Dendritic cell treated with granulocyte-macrophage colony-stimulating factor and Interleukin-4, amounts not matched to agents 40 ng/mL and 50 ng/mL, for 4 days (primary cell): ENCODE measurements at regions not wholly inside any gene's neighbourhood (a gene's known extent, or its start where the extent isn't known, plus 50 kb on each side); places are given as distances from the start of the nearest gene placed in this dataset.

Experiments used
- H3K27ac Mint-ChIP-seq: one replicate; pipeline ENCODE4 v1.8.0; 2022; ENCODE audit warnings: mild to moderate bottlenecking, mixed read lengths
- H3K27me3 Mint-ChIP-seq: one replicate; pipeline ENCODE4 v1.8.0; 2022; ENCODE audit warnings: mild to moderate bottlenecking, mixed read lengths
- H3K36me3 Mint-ChIP-seq: one replicate; pipeline ENCODE4 v1.8.0; 2022; ENCODE audit warnings: low read depth, mixed read lengths
- H3K4me1 Mint-ChIP-seq: one replicate; pipeline ENCODE4 v1.8.0; 2022; ENCODE audit warnings: low read depth, mixed read lengths
- H3K4me3 Mint-ChIP-seq: one replicate; pipeline ENCODE4 v1.8.0; 2022; ENCODE audit warnings: mild to moderate bottlenecking, moderate library complexity, mixed read lengths
- H3K9me3 Mint-ChIP-seq: one replicate; pipeline ENCODE4 v1.8.0; 2022; ENCODE audit warnings: mixed read lengths
- intact Hi-C: fragments of 100-400 bp; cut with micrococcal nuclease; formaldehyde crosslinking; loops from one replicate; pipeline ENCODE4 v1.15.0; 2022

- Mint-ChIP-seq H3K4me3 (no peak overlapping the region), H3K27ac (no peak overlapping the region), H3K4me1 (no peaks in the 10 kb centered on the region), H3K9me3 (peaks cover 17% of the 10 kb centered on the region), H3K27me3 (no peaks in the 10 kb centered on the region), H3K36me3 (no peaks in the 10 kb centered on the region)
- intact Hi-C loops = no loop called here
Measured at GRCh38 chr3:95418251-95418650, 1355.4 kb downstream of the NSUN3 start.

GRCh38 chr3:95424279-95424678 lies 1361.4 kb downstream of the NSUN3 start:
- H3K4me1 Mint-ChIP-seq = no peaks in the 10 kb centered on the region
- H3K9me3 Mint-ChIP-seq = peaks cover 18% of the 10 kb centered on the region
- intact Hi-C loops = no loop called here
- no peak overlapping the region for H3K27ac Mint-ChIP-seq
- no peak overlapping the region for H3K4me3 Mint-ChIP-seq
- H3K36me3 Mint-ChIP-seq = no peaks in the 10 kb centered on the region
- H3K27me3 Mint-ChIP-seq = no peaks in the 10 kb centered on the region

GRCh38 chr3:95434491-95434890 lies 1371.6 kb downstream of the NSUN3 start:
- intact Hi-C loops = no loop called here
- Mint-ChIP-seq H3K4me3 (no peak overlapping the region), H3K27ac (no peak overlapping the region), H3K4me1 (no peaks in the 10 kb centered on the region), H3K27me3 (no peaks in the 10 kb centered on the region), H3K9me3 (peaks cover 5% of the 10 kb centered on the region), H3K36me3 (no peaks in the 10 kb centered on the region)

- Mint-ChIP-seq H3K27me3 (no peaks in the 10 kb centered on the region), H3K36me3 (no peaks in the 10 kb centered on the region)
- intact Hi-C loops = no loop called here
Measured at GRCh38 chr3:95437409-95437808, 1374.5 kb downstream of the NSUN3 start.

GRCh38 chr3:95438274-95438673 lies 1375.4 kb downstream of the NSUN3 start:
- H3K27me3 Mint-ChIP-seq = no peaks in the 10 kb centered on the region
- no peaks in the 10 kb centered on the region for H3K4me1 Mint-ChIP-seq
- no peak overlapping the region for H3K4me3 Mint-ChIP-seq
- no peak overlapping the region for H3K27ac Mint-ChIP-seq
- no peaks in the 10 kb centered on the region for H3K36me3 Mint-ChIP-seq
- H3K9me3 Mint-ChIP-seq = peaks cover 5% of the 10 kb centered on the region
- intact Hi-C loops = no loop called here

More at GRCh38 chr3:95437409-95437808, 1374.5 kb downstream of the NSUN3 start:
- Mint-ChIP-seq H3K9me3 (peaks cover 5% of the 10 kb centered on the region), H3K27ac (no peak overlapping the region), H3K4me3 (no peak overlapping the region), H3K4me1 (no peaks in the 10 kb centered on the region)

- Mint-ChIP-seq H3K4me3 (no peak overlapping the region), H3K27ac (no peak overlapping the region), H3K9me3 (peaks cover 5% of the 10 kb centered on the region), H3K4me1 (no peaks in the 10 kb centered on the region), H3K36me3 (no peaks in the 10 kb centered on the region), H3K27me3 (no peaks in the 10 kb centered on the region)
- intact Hi-C loops = no loop called here
Measured at GRCh38 chr3:95442766-95443165, 1371.6 kb upstream of the EPHA6 start.

- no peaks in the 10 kb centered on the region for H3K4me1 Mint-ChIP-seq
- H3K4me3 Mint-ChIP-seq = no peak overlapping the region
- peaks cover 12% of the 10 kb centered on the region for H3K9me3 Mint-ChIP-seq
- H3K27me3 Mint-ChIP-seq = no peaks in the 10 kb centered on the region
- H3K27ac Mint-ChIP-seq = no peak overlapping the region
- intact Hi-C loops = no loop called here
- H3K36me3 Mint-ChIP-seq = no peaks in the 10 kb centered on the region
Measured at GRCh38 chr3:95449841-95450240, 1364.6 kb upstream of the EPHA6 start.

- no peaks in the 10 kb centered on the region for H3K4me1 Mint-ChIP-seq
- no peaks in the 10 kb centered on the region for H3K27me3 Mint-ChIP-seq
- no peak overlapping the region for H3K4me3 Mint-ChIP-seq
- H3K36me3 Mint-ChIP-seq = no peaks in the 10 kb centered on the region
- intact Hi-C loops = no loop called here
- peaks cover 12% of the 10 kb centered on the region for H3K9me3 Mint-ChIP-seq
- no peak overlapping the region for H3K27ac Mint-ChIP-seq
Measured at GRCh38 chr3:95453242-95453641, 1361.2 kb upstream of the EPHA6 start.

- Mint-ChIP-seq H3K27me3 (no peaks in the 10 kb centered on the region), H3K4me1 (no peaks in the 10 kb centered on the region)
Measured at GRCh38 chr3:95456835-95457234, 1357.6 kb upstream of the EPHA6 start.

GRCh38 chr3:95459706-95460105 lies 1354.7 kb upstream of the EPHA6 start:
- Mint-ChIP-seq H3K4me3 (no peak overlapping the region), H3K27ac (no peak overlapping the region), H3K27me3 (no peaks in the 10 kb centered on the region), H3K4me1 (no peaks in the 10 kb centered on the region), H3K9me3 (peaks cover 29% of the 10 kb centered on the region), H3K36me3 (no peaks in the 10 kb centered on the region)
- intact Hi-C loops = no loop called here

More at GRCh38 chr3:95456835-95457234, 1357.6 kb upstream of the EPHA6 start:
- H3K4me3 Mint-ChIP-seq = no peak overlapping the region
- H3K36me3 Mint-ChIP-seq = no peaks in the 10 kb centered on the region
- H3K9me3 Mint-ChIP-seq = peaks cover 13% of the 10 kb centered on the region
- H3K27ac Mint-ChIP-seq = no peak overlapping the region
- intact Hi-C loops = no loop called here

GRCh38 chr3:95460274-95460673 lies 1354.1 kb upstream of the EPHA6 start:
- H3K36me3 Mint-ChIP-seq = no peaks in the 10 kb centered on the region
- H3K27me3 Mint-ChIP-seq = no peaks in the 10 kb centered on the region
- no peaks in the 10 kb centered on the region for H3K4me1 Mint-ChIP-seq
- H3K4me3 Mint-ChIP-seq = no peak overlapping the region
- H3K9me3 Mint-ChIP-seq = peaks cover 34% of the 10 kb centered on the region
- no peak overlapping the region for H3K27ac Mint-ChIP-seq
- intact Hi-C loops = no loop called here

GRCh38 chr3:95462161-95462560 lies 1352.2 kb upstream of the EPHA6 start:
- H3K9me3 Mint-ChIP-seq = peaks cover 44% of the 10 kb centered on the region
- no peak overlapping the region for H3K4me3 Mint-ChIP-seq
- H3K4me1 Mint-ChIP-seq = no peaks in the 10 kb centered on the region
- intact Hi-C loops = no loop called here
- no peaks in the 10 kb centered on the region for H3K36me3 Mint-ChIP-seq
- no peaks in the 10 kb centered on the region for H3K27me3 Mint-ChIP-seq
- H3K27ac Mint-ChIP-seq = no peak overlapping the region

GRCh38 chr3:95464346-95464745 lies 1350.0 kb upstream of the EPHA6 start:
- intact Hi-C loops = no loop called here
- no peak overlapping the region for H3K4me3 Mint-ChIP-seq
- no peaks in the 10 kb centered on the region for H3K4me1 Mint-ChIP-seq
- H3K27ac Mint-ChIP-seq = no peak overlapping the region
- peaks cover 61% of the 10 kb centered on the region for H3K9me3 Mint-ChIP-seq
- H3K27me3 Mint-ChIP-seq = no peaks in the 10 kb centered on the region
- no peaks in the 10 kb centered on the region for H3K36me3 Mint-ChIP-seq

- peaks cover 40% of the 10 kb centered on the region for H3K9me3 Mint-ChIP-seq
- no peak overlapping the region for H3K27ac Mint-ChIP-seq
- intact Hi-C loops = no loop called here
- no peaks in the 10 kb centered on the region for H3K36me3 Mint-ChIP-seq
- H3K4me3 Mint-ChIP-seq = no peak overlapping the region
- H3K4me1 Mint-ChIP-seq = no peaks in the 10 kb centered on the region
- H3K27me3 Mint-ChIP-seq = no peaks in the 10 kb centered on the region
Measured at GRCh38 chr3:95468331-95468730, 1346.1 kb upstream of the EPHA6 start.

GRCh38 chr3:95474338-95474737 lies 1340.1 kb upstream of the EPHA6 start:
- Mint-ChIP-seq H3K36me3 (no peaks in the 10 kb centered on the region), H3K9me3 (no peaks in the 10 kb centered on the region), H3K4me1 (no peaks in the 10 kb centered on the region), H3K27me3 (no peaks in the 10 kb centered on the region), H3K27ac (no peak overlapping the region), H3K4me3 (no peak overlapping the region)
- intact Hi-C loops = no loop called here
